GM19395 (cell line): ENCODE measurements at regions not wholly inside any gene's neighbourhood (a gene's known extent, or its start where the extent isn't known, plus 50 kb on each side); places are given as distances from the start of the nearest gene placed in this dataset.

ENCODE experiments used
- ATAC-seq: cut with Tn5 transposase; IDR thresholded peaks from one replicate; pipeline ENCODE4 v1.9.1; 2021; ENCODE audit warnings: mild to moderate bottlenecking, moderate library complexity; ENCODE audit not compliant: unreplicated experiment

- no peak for ATAC-seq
Measured at GRCh38 chr2:176639671-176640070, 370.4 kb downstream of the MTX2 start.

- ATAC-seq, result no peak
Measured at GRCh38 chr2:176641436-176641835, 372.2 kb downstream of the MTX2 start.

GRCh38 chr2:176642074-176642473 is 372.8 kb downstream of the MTX2 start:
- ATAC-seq, result no peak

- no peak for ATAC-seq
Measured at GRCh38 chr2:176643646-176644045, 374.4 kb downstream of the MTX2 start.

DNA sequence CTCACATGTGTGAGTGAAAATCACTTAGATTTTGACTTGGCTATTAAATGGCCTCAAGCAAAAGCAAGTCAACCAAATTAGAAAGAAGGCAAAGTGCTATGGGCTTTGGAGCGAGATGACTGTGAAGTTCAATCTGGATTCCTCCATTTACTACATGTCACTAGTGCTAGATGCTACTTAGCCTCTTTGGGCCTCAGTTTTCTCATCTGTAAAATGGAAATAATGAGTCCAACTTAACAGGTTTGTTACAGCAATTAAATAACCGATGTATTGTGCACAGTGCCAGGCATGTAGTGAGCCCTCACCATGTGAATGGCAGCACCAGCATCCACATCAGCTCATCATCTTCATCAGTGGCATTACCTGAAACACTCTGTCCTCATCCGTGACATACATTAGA is 376.3 kb downstream of the MTX2 start:
- no peak for ATAC-seq

GRCh38 chr2:176646033-176646615 is 376.9 kb downstream of the MTX2 start:
- no peak for ATAC-seq

GRCh38 chr2:176647325-176648165 is 378.3 kb downstream of the MTX2 start:
- no peak for ATAC-seq

DNA sequence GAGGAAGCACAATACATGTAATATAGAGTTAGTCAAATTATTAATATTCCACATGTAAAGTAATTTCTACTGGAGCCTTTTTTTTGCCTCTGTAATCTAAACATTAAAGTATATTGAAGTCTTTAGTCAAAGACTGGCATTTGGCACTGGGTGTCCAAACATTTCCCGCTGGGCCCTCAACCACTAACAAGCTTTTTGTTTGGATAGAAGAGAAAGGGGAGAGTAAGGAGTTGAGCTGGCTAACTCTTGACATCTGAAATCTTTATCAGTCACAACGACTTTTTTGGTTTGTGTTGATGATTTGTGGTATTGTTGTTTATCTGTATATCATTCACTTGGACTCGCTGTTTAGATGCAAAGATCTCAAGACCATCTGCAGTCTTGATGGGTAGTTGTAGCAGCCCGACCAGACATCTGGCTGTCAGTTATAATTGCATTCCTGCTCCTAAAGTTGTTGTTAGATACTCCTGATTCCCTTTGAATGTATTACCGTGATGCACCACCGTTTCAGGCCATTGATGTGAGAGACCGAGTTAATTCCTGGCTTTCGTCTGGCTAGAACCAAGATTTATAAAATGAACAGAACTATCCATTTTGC is 379.6 kb downstream of the MTX2 start:
- ATAC-seq, result no peak

DNA sequence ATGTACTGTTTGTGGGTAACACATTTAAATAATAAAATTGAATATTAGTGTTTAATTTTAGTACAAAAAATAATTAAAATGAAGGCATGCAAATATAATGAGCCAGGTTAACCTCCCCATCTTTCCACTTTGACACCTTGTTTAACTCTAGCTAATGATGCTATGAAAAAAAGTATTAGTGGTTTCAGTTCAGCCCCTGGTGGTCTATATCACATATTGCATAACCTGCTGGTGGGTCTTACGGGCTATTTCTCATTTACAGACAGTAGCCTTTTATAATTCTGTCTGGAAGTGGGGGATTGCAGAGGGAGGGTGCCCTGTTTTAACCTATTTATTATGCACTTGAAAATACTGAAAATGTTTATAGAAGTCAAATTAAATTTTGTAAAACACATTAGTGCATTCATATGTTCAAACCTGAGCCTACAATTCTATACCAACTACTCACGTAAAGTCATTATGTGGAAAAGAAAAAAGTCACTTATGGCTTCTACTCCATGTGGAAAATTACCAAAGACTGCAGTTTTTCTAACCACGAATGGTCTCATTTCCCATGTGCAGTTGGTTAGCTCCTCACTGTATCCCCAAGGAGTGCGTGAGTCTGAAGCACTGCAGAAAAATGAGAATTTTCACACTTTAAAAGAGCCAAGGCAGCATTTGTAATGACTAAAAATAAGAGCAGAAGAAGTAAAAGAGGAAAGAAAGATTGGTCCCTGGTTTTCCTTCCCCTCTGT is 381.0 kb downstream of the MTX2 start:
- no peak for ATAC-seq

DNA sequence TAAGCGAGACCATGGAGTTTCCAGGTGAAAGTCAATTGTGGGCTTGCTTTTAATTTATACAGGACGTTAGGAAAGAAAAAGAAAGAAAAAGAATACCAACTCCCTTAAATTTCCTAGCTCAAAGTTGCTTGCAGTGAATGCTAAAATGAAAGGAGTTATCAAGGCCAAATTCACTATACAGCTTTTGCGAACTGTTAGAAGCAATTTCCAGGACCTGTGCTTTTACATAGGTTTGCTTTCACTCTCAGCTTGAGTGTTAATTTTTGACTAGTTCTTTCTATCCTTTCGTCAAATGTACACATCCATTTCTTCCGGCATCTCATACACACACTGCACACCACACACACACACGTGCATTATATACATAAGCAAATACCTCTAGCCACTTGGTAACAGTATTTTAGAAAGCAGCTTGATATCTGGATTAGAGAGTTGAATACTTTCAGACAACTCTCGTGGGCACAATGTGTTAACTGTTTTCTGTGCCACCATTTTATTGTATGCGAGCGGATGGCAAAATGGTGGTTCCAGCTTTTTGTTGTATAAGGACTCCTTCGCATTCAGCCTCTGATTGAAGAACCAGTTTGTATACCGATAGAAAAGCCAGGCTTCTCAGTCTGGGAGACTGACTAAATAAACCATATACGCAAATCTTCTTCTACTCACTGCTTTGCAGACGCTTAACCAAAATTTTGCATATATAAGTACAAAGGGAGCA is 381.8 kb downstream of the MTX2 start:
- no peak for ATAC-seq

GRCh38 chr2:176652300-176653182 is 383.3 kb downstream of the MTX2 start:
- ATAC-seq, result peak; percentile 75

- ATAC-seq, result peak; percentile 86
Measured at GRCh38 chr2:176653479-176654443, 384.5 kb downstream of the MTX2 start.

- no peak for ATAC-seq
Measured at GRCh38 chr2:176656038-176656775, 387.0 kb downstream of the MTX2 start.

DNA sequence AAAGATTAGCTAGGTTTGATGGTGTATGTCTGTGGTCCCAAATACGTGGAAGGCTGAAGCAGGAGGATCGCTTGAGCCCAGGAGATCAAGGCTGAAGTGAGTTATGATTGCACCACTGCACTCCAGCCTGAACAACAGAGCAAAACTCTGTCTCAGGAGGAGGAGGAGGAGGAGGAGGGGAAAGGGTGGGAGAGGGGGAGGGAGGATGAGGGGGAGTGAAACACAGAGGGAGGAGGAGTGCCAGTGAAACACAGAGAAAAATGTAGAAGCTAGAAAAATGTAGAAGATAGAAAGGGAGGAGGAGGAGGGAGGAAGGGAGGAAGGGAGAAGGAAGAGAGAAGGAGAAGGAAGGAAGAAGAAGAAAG is 387.5 kb downstream of the MTX2 start:
- no peak for ATAC-seq

DNA sequence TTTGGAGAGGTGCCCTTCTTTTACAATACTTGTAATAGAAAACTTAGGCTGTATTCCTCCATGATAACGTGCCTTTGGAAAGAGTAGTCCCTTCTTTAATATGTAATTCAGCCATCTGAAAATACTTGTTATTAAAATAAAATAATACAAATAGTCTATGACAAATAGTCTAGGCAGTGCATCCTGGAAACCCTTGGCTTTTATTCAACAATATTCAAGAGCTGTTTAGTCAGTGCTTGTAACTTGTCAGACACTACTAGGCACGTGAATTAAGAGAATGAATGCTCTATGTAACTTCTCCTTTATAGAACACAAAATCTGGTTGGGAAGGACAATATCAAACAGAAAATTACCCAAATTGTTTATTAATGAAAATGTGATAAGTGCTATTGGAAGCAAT is 388.2 kb downstream of the MTX2 start:
- ATAC-seq, result no peak

GRCh38 chr2:176658708-176659107 is 389.5 kb downstream of the MTX2 start:
- no peak for ATAC-seq

DNA sequence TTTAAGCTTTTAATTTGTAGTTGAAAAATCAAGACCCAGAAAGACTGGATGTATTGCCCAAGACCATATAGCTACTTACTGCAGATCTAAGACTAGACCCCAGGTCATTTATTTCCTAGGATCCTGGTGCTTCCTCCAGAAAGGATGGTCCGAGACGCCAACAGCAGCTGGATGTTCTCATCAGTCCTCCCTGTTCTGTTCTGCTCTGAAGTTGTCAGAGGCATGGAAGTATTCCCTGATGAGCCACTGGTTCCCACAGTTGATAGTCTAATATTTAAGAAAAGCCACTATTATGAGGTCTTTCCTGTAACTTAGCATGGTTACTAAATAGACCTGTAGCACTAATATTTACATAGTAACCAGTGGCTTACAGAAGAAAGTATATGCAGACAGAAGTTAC is 393.5 kb downstream of the MTX2 start:
- no peak for ATAC-seq

GRCh38 chr2:176664478-176664877 is 395.2 kb downstream of the MTX2 start:
- ATAC-seq, result no peak
